ENCODE measurements at regions not wholly inside any gene's neighbourhood (a gene's known extent, or its start where the extent isn't known, plus 50 kb on each side); places are given as distances from the start of the nearest gene placed in this dataset.

- DNase-seq (ENCODE audit: low read depth in 2 of 2): no peak
Observed at GRCh38 chr3:111473550-111473949, 68.4 kb upstream of the CD96 start.

GRCh38 chr3:111476701-111477100 is 65.3 kb upstream of the CD96 start:
- no peak for DNase-seq (ENCODE audit: low read depth in 2 of 2)

GRCh38 chr3:111480091-111480490 is 61.9 kb upstream of the CD96 start:
- DNase-seq (ENCODE audit: low read depth in 2 of 2): no peak

- DNase-seq (ENCODE audit: low read depth in 2 of 2): no peak
Observed at GRCh38 chr3:111481551-111481950, 60.4 kb upstream of the CD96 start.

- DNase-seq (ENCODE audit: low read depth in 2 of 2): no peak
Observed at GRCh38 chr3:111482574-111482973, 59.4 kb upstream of the CD96 start.

GRCh38 chr3:111485086-111485485 is 56.9 kb upstream of the CD96 start:
- DNase-seq (ENCODE audit: low read depth in 2 of 2): no peak

All from stimulated activated CD8-positive, alpha-beta memory T cell treated with anti-CD3 and anti-CD28 coated beads, Interleukin-2, amount 100 ng/mL, for 1 hour (primary cell).